Mucosa of stomach (tissue), 1 donor: ENCODE measurements at regions not wholly inside any gene's neighbourhood (a gene's known extent, or its start where the extent isn't known, plus 50 kb on each side); places are given as distances from the start of the nearest gene placed in this dataset.
"Not testable (repeated sequence)": the region's sequence is repeated elsewhere in the genome, so short reads cannot be mapped to it uniquely, and the experiment has no call there.

Experiments
- H3K27me3 ChIP-seq: one replicate; pipeline ENCODE4 v1.7.0; 2013; ENCODE audit warnings: mild to moderate bottlenecking, low read length; ENCODE audit not compliant: control insufficient read depth, insufficient read depth
- H3K36me3 ChIP-seq: one replicate; pipeline ENCODE4 v1.7.0; 2013; ENCODE audit warnings: low read length; ENCODE audit not compliant: control insufficient read depth, insufficient read depth
- H3K4me1 ChIP-seq: one replicate; pipeline ENCODE4 v1.7.0; 2013; ENCODE audit warnings: mild to moderate bottlenecking, low read length; ENCODE audit not compliant: control insufficient read depth, insufficient read depth
- H3K4me3 ChIP-seq: one replicate; pipeline ENCODE4 v1.7.0; 2013; ENCODE audit warnings: low read length
- H3K9ac ChIP-seq: one replicate; pipeline ENCODE4 v1.7.0; 2013; ENCODE audit warnings: mild to moderate bottlenecking, low read length, moderate library complexity
- H3K9me3 ChIP-seq: one replicate; pipeline ENCODE4 v1.7.0; 2013; ENCODE audit warnings: mild to moderate bottlenecking, low read length, moderate library complexity; ENCODE audit not compliant: control insufficient read depth
- donor health status: Pancreatic carcinoma.

GRCh38 chr14:55979781-55980180 lies 138.4 kb upstream of the PELI2 start:
- H3K9me3 ChIP-seq = no peaks in the 10 kb centered on the region
- no peak overlapping the region for H3K9ac ChIP-seq
- peaks cover 20% of the 10 kb centered on the region for H3K4me1 ChIP-seq
- no peak overlapping the region for H3K4me3 ChIP-seq
- H3K27me3 ChIP-seq = no peaks in the 10 kb centered on the region
- H3K36me3 ChIP-seq = no peaks in the 10 kb centered on the region

GRCh38 chr14:55980970-55981369 lies 137.2 kb upstream of the PELI2 start:
- H3K4me3 ChIP-seq = no peak overlapping the region
- H3K9me3 ChIP-seq = no peaks in the 10 kb centered on the region
- no peak overlapping the region for H3K9ac ChIP-seq
- no peaks in the 10 kb centered on the region for H3K27me3 ChIP-seq
- H3K36me3 ChIP-seq = no peaks in the 10 kb centered on the region
- H3K4me1 ChIP-seq = peaks cover 12% of the 10 kb centered on the region

GRCh38 chr14:55986069-55986468 lies 132.1 kb upstream of the PELI2 start:
- H3K36me3 ChIP-seq = no peaks in the 10 kb centered on the region
- H3K9me3 ChIP-seq = no peaks in the 10 kb centered on the region
- H3K27me3 ChIP-seq = no peaks in the 10 kb centered on the region
- no peak overlapping the region for H3K4me3 ChIP-seq
- H3K9ac ChIP-seq = no peak overlapping the region
- H3K4me1 ChIP-seq = no peaks in the 10 kb centered on the region

- H3K9ac ChIP-seq = no peak overlapping the region
- H3K9me3 ChIP-seq = no peaks in the 10 kb centered on the region
- no peak overlapping the region for H3K4me3 ChIP-seq
- H3K27me3 ChIP-seq = no peaks in the 10 kb centered on the region
- no peaks in the 10 kb centered on the region for H3K36me3 ChIP-seq
- peaks cover 19% of the 10 kb centered on the region for H3K4me1 ChIP-seq
Measured at GRCh38 chr14:56000846-56001245, 117.4 kb upstream of the PELI2 start.

- Histone ChIP-seq H3K9me3 (no peaks in the 10 kb centered on the region), H3K4me3 (no peak overlapping the region), H3K9ac (no peak overlapping the region), H3K27me3 (no peaks in the 10 kb centered on the region), H3K36me3 (no peaks in the 10 kb centered on the region), H3K4me1 (peaks cover 22% of the 10 kb centered on the region)
Measured at GRCh38 chr14:56002342-56002741, 115.9 kb upstream of the PELI2 start.

GRCh38 chr14:56002876-56003625 lies 115.2 kb upstream of the PELI2 start:
- Histone ChIP-seq H3K36me3 (no peaks in the 10 kb centered on the region), H3K9ac (no peak overlapping the region), H3K9me3 (no peaks in the 10 kb centered on the region), H3K27me3 (no peaks in the 10 kb centered on the region), H3K4me1 (peaks cover 22% of the 10 kb centered on the region), H3K4me3 (no peak overlapping the region)

GRCh38 chr14:56004323-56004722 lies 113.9 kb upstream of the PELI2 start:
- Histone ChIP-seq H3K9ac (peak overlapping the region; percentile 63), H3K4me3 (peak overlapping the region; percentile 22), H3K9me3 (no peaks in the 10 kb centered on the region), H3K36me3 (no peaks in the 10 kb centered on the region), H3K4me1 (peaks cover 22% of the 10 kb centered on the region), H3K27me3 (no peaks in the 10 kb centered on the region)

- no peaks in the 10 kb centered on the region for H3K27me3 ChIP-seq
- peak overlapping the region; percentile 22 for H3K4me3 ChIP-seq
- H3K36me3 ChIP-seq = no peaks in the 10 kb centered on the region
- H3K4me1 ChIP-seq = peaks cover 22% of the 10 kb centered on the region
- H3K9me3 ChIP-seq = no peaks in the 10 kb centered on the region
- H3K9ac ChIP-seq = peak overlapping the region; percentile 63
Measured at GRCh38 chr14:56004786-56005185, 113.4 kb upstream of the PELI2 start.

- H3K9me3 ChIP-seq = no peaks in the 10 kb centered on the region
- peak overlapping the region; percentile 22 for H3K4me3 ChIP-seq
- peaks cover 22% of the 10 kb centered on the region for H3K4me1 ChIP-seq
- no peaks in the 10 kb centered on the region for H3K36me3 ChIP-seq
- H3K9ac ChIP-seq = peak overlapping the region; percentile 63
- H3K27me3 ChIP-seq = no peaks in the 10 kb centered on the region
Measured at GRCh38 chr14:56005191-56006053, 112.8 kb upstream of the PELI2 start.

GRCh38 chr14:56007491-56007890 lies 110.7 kb upstream of the PELI2 start:
- peaks cover 22% of the 10 kb centered on the region for H3K4me1 ChIP-seq
- not testable (repeated sequence) for H3K9me3 ChIP-seq, H3K36me3 ChIP-seq, H3K27me3 ChIP-seq, H3K9ac ChIP-seq, H3K4me3 ChIP-seq

- Histone ChIP-seq H3K36me3 (no peaks in the 10 kb centered on the region), H3K27me3 (no peaks in the 10 kb centered on the region), H3K9me3 (no peaks in the 10 kb centered on the region), H3K4me3 (no peak overlapping the region), H3K4me1 (peaks cover 22% of the 10 kb centered on the region), H3K9ac (no peak overlapping the region)
Measured at GRCh38 chr14:56008150-56008549, 110.1 kb upstream of the PELI2 start.

- not testable (repeated sequence) for H3K9ac ChIP-seq, H3K36me3 ChIP-seq, H3K27me3 ChIP-seq, H3K4me3 ChIP-seq, H3K9me3 ChIP-seq
- peaks cover 22% of the 10 kb centered on the region for H3K4me1 ChIP-seq
Measured at GRCh38 chr14:56008661-56009060, 109.5 kb upstream of the PELI2 start.
